Smooth muscle cell (in vitro differentiated cells): ENCODE measurements at regions not wholly inside any gene's neighbourhood (a gene's known extent, or its start where the extent isn't known, plus 50 kb on each side); places are given as distances from the start of the nearest gene placed in this dataset.

Source experiments
- DNase-seq: peaks from one replicate; lab custom pipeline; 2025; ENCODE audit not compliant: unreplicated experiment; lab: John Stamatoyannopoulos, UW
- H2AFZ ChIP-seq: fragments of 200-600 bp; sonication (generic); 2 replicates; pipeline ENCODE4 v1.6.0; 2016; ENCODE audit warnings: antibody characterized with exemption, low read depth, mild to moderate bottlenecking
- H3F3A ChIP-seq: fragments of 200-600 bp; sonication (generic); 2 replicates; pipeline ENCODE4 v1.6.0; 2017; ENCODE audit warnings: antibody characterized with exemption, low read depth
- H3K27ac ChIP-seq: fragments of 200-600 bp; sonication (generic); 2 replicates; pipeline ENCODE4 v1.5.1; 2016; ENCODE audit warnings: low read depth, mild to moderate bottlenecking
- H3K27me3 ChIP-seq: fragments of 200-600 bp; sonication (generic); 2 replicates; pipeline ENCODE4 v1.6.1; 2016; ENCODE audit warnings: low read depth, mild to moderate bottlenecking
- H3K36me3 ChIP-seq: fragments of 200-600 bp; sonication (generic); 2 replicates; pipeline ENCODE4 v1.5.1; 2016; ENCODE audit warnings: low read depth
- H3K4me1 ChIP-seq: fragments of 200-600 bp; sonication (generic); 2 replicates; pipeline ENCODE4 v1.5.1; 2016; ENCODE audit warnings: low read depth
- H3K4me2 ChIP-seq: fragments of 200-600 bp; sonication (generic); 2 replicates; pipeline ENCODE4 v1.6.0; 2016; ENCODE audit warnings: mild to moderate bottlenecking
- H3K4me3 ChIP-seq: fragments of 200-600 bp; sonication (generic); 2 replicates; pipeline ENCODE4 v1.5.1; 2016; ENCODE audit warnings: mild to moderate bottlenecking
- H3K79me2 ChIP-seq: fragments of 200-600 bp; sonication (generic); 2 replicates; pipeline ENCODE4 v1.6.0; 2016; ENCODE audit warnings: low read depth, mild to moderate bottlenecking
- H3K9ac ChIP-seq: fragments of 200-600 bp; sonication (generic); 2 replicates; pipeline ENCODE4 v1.6.0; 2016; ENCODE audit warnings: low read depth
- H3K9me3 ChIP-seq: fragments of 200-600 bp; sonication (generic); replicated peaks from 2 replicates; pipeline ENCODE4 v1.5.1; 2016; ENCODE audit warnings: low read depth
- H4K20me1 ChIP-seq: fragments of 200-600 bp; sonication (generic); 2 replicates; pipeline ENCODE4 v1.6.0; 2016; ENCODE audit warnings: low read depth
- WGBS: methylation state at CpG from one replicate; pipeline ENCODE4 v1.1.7; 2016; ENCODE audit warnings: low lambda C conversion rate; 5-methylcytosine and 5-hydroxymethylcytosine counted together
- TF ChIP-seq, protein P1 (sequence below): fragments of 200-600 bp; sonication (generic); IDR thresholded peaks from 2 replicates; pipeline ENCODE4 v1.5.1; 2017; ENCODE audit warnings: borderline replicate concordance, mild to moderate bottlenecking, antibody characterized with exemption; ENCODE audit not compliant: insufficient read depth, poor library complexity, severe bottlenecking

DNA sequence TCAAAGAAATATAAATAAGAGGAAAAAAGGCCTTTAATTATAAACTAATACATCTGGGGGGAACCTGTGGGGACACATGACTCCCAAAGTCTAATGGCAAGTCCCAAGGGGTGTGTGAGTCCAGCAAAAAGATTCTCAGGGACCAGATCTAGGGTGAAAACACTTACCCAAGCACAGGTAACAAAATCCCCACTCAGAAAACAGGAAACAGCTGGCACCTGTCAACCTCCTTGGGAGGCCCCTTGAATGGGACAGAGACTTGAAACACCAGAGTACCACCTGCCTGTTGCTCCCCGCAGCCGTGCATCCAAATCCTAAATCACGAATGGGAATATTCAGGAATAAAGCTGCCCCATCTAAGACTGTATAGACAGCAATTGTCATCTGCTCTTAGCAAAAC lies 461.2 kb upstream of the CDH5 start:
- H4K20me1 ChIP-seq = no peaks in the 10 kb centered on the region
- H3K36me3 ChIP-seq = no peaks in the 10 kb centered on the region
- no peak overlapping the region for H3K9ac ChIP-seq
- TF ChIP-seq, protein P1, sequence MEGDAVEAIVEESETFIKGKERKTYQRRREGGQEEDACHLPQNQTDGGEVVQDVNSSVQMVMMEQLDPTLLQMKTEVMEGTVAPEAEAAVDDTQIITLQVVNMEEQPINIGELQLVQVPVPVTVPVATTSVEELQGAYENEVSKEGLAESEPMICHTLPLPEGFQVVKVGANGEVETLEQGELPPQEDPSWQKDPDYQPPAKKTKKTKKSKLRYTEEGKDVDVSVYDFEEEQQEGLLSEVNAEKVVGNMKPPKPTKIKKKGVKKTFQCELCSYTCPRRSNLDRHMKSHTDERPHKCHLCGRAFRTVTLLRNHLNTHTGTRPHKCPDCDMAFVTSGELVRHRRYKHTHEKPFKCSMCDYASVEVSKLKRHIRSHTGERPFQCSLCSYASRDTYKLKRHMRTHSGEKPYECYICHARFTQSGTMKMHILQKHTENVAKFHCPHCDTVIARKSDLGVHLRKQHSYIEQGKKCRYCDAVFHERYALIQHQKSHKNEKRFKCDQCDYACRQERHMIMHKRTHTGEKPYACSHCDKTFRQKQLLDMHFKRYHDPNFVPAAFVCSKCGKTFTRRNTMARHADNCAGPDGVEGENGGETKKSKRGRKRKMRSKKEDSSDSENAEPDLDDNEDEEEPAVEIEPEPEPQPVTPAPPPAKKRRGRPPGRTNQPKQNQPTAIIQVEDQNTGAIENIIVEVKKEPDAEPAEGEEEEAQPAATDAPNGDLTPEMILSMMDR = no peak
- no peak overlapping the region for H3K4me2 ChIP-seq
- H3K4me1 ChIP-seq = peaks cover 5% of the 10 kb centered on the region
- DNase-seq = no peak
- no peaks in the 10 kb centered on the region for H3K9me3 ChIP-seq
- no peak overlapping the region for H3K4me3 ChIP-seq
- no peaks in the 10 kb centered on the region for H3F3A ChIP-seq
- peaks cover 4% of the 10 kb centered on the region for H3K27me3 ChIP-seq
- H3K27ac ChIP-seq = no peak overlapping the region
- 95% methylated on average over 3 of the region's 3 CpGs for WGBS
- no peaks in the 10 kb centered on the region for H3K79me2 ChIP-seq
- no peak overlapping the region for H2AFZ ChIP-seq

DNA sequence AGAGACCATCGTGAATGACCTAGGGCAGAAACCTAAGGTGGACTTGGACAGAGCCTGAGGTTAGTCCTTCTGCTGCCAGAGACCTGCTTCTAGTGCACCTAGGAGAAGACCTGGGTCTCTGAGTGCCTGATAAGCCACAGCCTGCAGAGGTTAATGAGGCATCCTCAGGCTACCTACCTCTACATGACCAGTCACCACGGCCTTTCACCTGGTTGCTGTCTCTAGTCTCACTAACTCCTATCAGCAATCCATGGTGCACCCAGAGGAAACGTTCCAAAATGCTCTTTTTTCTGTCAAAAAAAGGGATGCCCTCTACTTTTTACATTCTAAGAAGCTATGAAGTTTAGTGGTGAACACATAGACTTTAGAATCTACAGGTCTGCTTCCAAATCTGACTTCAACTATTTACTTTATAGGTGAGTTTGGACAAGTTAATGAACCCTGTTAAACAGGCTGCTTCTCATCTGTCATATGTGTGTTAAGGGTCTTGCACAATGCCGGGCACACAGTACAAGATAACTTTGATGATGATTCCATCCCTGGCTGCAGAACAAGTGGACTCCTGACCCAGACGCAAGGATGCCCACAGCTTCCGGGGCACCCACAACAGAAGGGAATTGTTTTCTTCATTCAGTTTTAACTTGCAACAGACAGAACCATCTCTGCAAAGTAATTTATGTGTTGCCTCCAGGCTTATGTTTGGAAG lies 469.9 kb upstream of the CDH5 start:
- no peaks in the 10 kb centered on the region for H4K20me1 ChIP-seq
- H3F3A ChIP-seq = no peaks in the 10 kb centered on the region
- H3K4me3 ChIP-seq = no peak overlapping the region
- WGBS = 87% methylated on average over 6 of the region's 6 CpGs
- no peaks in the 10 kb centered on the region for H3K36me3 ChIP-seq
- TF ChIP-seq, protein P1 = no peak
- no peaks in the 10 kb centered on the region for H3K27me3 ChIP-seq
- no peaks in the 10 kb centered on the region for H3K4me1 ChIP-seq
- no peaks in the 10 kb centered on the region for H3K9me3 ChIP-seq
- no peak overlapping the region for H3K4me2 ChIP-seq
- H3K27ac ChIP-seq = no peak overlapping the region
- no peak for DNase-seq
- no peak overlapping the region for H3K9ac ChIP-seq
- no peak overlapping the region for H2AFZ ChIP-seq
- no peaks in the 10 kb centered on the region for H3K79me2 ChIP-seq

DNA sequence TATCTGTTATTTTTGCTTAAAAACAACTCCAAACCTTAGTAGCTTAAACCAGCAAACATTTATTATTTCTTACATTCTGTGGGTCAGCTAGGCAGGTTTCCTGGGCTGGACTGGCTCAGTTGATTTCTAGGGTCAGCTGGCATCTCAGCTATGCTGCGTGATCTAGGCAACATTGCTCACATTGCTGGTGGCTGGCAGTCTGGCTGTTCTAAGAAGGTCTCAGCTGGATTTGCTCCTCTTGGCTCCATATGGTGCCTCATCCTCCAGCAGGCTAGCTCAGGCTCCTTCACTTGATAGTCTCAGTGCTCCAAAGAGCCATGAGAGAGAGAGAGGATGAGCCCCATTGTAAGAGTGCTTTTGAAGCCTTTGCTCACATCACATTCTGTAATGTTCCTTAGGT lies 470.6 kb upstream of the CDH5 start:
- H3K4me2 ChIP-seq = no peak overlapping the region
- H3K4me3 ChIP-seq = no peak overlapping the region
- no peaks in the 10 kb centered on the region for H3F3A ChIP-seq
- 91% methylated on average over 1 of the region's 1 CpG for WGBS
- H3K9me3 ChIP-seq = no peaks in the 10 kb centered on the region
- no peaks in the 10 kb centered on the region for H3K27me3 ChIP-seq
- TF ChIP-seq, protein P1 = no peak
- no peaks in the 10 kb centered on the region for H3K4me1 ChIP-seq
- H2AFZ ChIP-seq = no peak overlapping the region
- no peaks in the 10 kb centered on the region for H3K79me2 ChIP-seq
- H3K9ac ChIP-seq = no peak overlapping the region
- no peak for DNase-seq
- H4K20me1 ChIP-seq = no peaks in the 10 kb centered on the region
- H3K36me3 ChIP-seq = no peaks in the 10 kb centered on the region
- no peak overlapping the region for H3K27ac ChIP-seq

DNA sequence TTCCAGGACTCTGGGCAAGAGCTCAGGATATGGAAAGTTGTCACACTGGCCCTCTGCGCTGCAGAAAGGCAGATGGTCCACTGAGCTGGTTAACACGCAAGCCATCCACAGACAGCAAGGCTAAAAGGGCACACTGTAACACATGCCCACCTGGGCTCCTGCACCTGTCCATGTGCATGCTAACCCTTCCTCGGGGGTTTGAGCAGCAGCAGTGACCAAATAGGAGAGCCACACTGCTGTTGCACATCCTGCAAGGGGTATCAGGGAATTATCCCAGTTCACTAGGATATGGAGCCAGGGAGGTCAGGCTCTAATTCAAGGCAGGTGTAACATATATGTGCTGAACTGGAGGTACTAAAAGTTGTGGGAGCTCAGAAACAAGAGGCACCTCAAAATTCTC lies 471.0 kb upstream of the CDH5 start:
- H2AFZ ChIP-seq = no peak overlapping the region
- no peak overlapping the region for H3K4me3 ChIP-seq
- DNase-seq = no peak
- H3K27ac ChIP-seq = no peak overlapping the region
- WGBS = 98% methylated on average over 3 of the region's 3 CpGs
- no peak overlapping the region for H3K9ac ChIP-seq
- TF ChIP-seq, protein P1 = no peak
- H3K27me3 ChIP-seq = no peaks in the 10 kb centered on the region
- no peaks in the 10 kb centered on the region for H3K4me1 ChIP-seq
- H3K4me2 ChIP-seq = no peak overlapping the region
- H3K36me3 ChIP-seq = no peaks in the 10 kb centered on the region
- no peaks in the 10 kb centered on the region for H4K20me1 ChIP-seq
- no peaks in the 10 kb centered on the region for H3F3A ChIP-seq
- H3K79me2 ChIP-seq = no peaks in the 10 kb centered on the region
- H3K9me3 ChIP-seq = no peaks in the 10 kb centered on the region
